OCI-LY1 (cell line): ENCODE measurements at regions not wholly inside any gene's neighbourhood (a gene's known extent, or its start where the extent isn't known, plus 50 kb on each side); places are given as distances from the start of the nearest gene placed in this dataset.

Source experiments
- EZH2 ChIP-seq: fragments of 200-600 bp; sonication (generic), shearing (Covaris generic); IDR thresholded peaks from 2 replicates; pipeline ENCODE4 v1.8.0; 2017; ENCODE audit warnings: borderline replicate concordance, mixed run types, mild to moderate bottlenecking, antibody characterized with exemption, low read length, moderate library complexity, mixed read lengths
- TF ChIP-seq, protein P1 (sequence below): fragments of 200-600 bp; sonication (generic), shearing (Covaris generic); IDR thresholded peaks from 2 replicates; pipeline ENCODE4 v1.5.1; 2017; ENCODE audit warnings: mild to moderate bottlenecking, antibody characterized with exemption, low read length, moderate library complexity, mixed read lengths

DNA sequence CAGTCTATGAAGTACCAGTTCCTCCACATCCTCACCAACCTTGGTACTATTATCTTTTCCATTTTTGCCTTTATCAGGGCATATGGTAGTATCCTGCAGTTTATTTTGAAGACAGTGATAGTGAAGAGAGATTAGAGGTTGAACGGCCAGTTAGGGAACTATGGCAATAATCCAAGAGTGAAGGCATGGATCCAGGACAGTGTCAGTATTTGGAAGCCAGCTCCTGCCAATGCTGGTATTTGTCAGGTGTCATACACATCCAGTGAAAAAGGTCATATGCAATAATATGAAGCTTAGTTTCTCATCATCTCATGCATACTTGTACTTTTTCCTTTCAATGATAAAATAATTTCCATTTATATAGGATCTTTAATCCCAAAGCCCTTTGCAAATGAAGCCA lies 56.8 kb upstream of the KCNMB2 start:
- TF ChIP-seq, protein P1, sequence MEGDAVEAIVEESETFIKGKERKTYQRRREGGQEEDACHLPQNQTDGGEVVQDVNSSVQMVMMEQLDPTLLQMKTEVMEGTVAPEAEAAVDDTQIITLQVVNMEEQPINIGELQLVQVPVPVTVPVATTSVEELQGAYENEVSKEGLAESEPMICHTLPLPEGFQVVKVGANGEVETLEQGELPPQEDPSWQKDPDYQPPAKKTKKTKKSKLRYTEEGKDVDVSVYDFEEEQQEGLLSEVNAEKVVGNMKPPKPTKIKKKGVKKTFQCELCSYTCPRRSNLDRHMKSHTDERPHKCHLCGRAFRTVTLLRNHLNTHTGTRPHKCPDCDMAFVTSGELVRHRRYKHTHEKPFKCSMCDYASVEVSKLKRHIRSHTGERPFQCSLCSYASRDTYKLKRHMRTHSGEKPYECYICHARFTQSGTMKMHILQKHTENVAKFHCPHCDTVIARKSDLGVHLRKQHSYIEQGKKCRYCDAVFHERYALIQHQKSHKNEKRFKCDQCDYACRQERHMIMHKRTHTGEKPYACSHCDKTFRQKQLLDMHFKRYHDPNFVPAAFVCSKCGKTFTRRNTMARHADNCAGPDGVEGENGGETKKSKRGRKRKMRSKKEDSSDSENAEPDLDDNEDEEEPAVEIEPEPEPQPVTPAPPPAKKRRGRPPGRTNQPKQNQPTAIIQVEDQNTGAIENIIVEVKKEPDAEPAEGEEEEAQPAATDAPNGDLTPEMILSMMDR, result no peak
- no peak for TF ChIP-seq EZH2
